DOHH2 (cell line): ENCODE measurements at regions not wholly inside any gene's neighbourhood (a gene's known extent, or its start where the extent isn't known, plus 50 kb on each side); places are given as distances from the start of the nearest gene placed in this dataset.

ENCODE experiments used
- H3F3A ChIP-seq: fragments of 200-600 bp; sonication (generic), shearing (Covaris generic); 2 replicates; pipeline ENCODE4 v1.6.0; 2016; ENCODE audit warnings: antibody characterized with exemption, mild to moderate bottlenecking; ENCODE audit not compliant: control insufficient read depth, insufficient read depth
- H3K27ac ChIP-seq: fragments of 200-600 bp; sonication (generic); 2 replicates; pipeline ENCODE4 v1.5.1; 2014; ENCODE audit warnings: low read depth, mild to moderate bottlenecking, low read length, moderate library complexity
- H3K27me3 ChIP-seq: fragments of 200-600 bp; sonication (generic); 2 replicates; pipeline ENCODE4 v1.6.1; 2014; ENCODE audit warnings: mild to moderate bottlenecking, low read length, mixed read lengths; ENCODE audit not compliant: control insufficient read depth
- H3K36me3 ChIP-seq: fragments of 200-600 bp; sonication (generic); 2 replicates; pipeline ENCODE4 v1.6.1; 2014; ENCODE audit warnings: mild to moderate bottlenecking, low read length, moderate library complexity, mixed read lengths; ENCODE audit not compliant: control insufficient read depth
- H3K4me1 ChIP-seq: fragments of 200-600 bp; sonication (generic); 2 replicates; pipeline ENCODE4 v1.6.1; 2014; ENCODE audit warnings: mild to moderate bottlenecking, low read length, mixed read lengths; ENCODE audit not compliant: control insufficient read depth
- H3K4me2 ChIP-seq: fragments of 200-600 bp; sonication (generic); 2 replicates; pipeline ENCODE4 v1.6.0; 2014; ENCODE audit warnings: mild to moderate bottlenecking, low read length, moderate library complexity
- H3K4me3 ChIP-seq: fragments of 200-600 bp; sonication (generic); 2 replicates; pipeline ENCODE4 v1.5.1; 2014; ENCODE audit warnings: mild to moderate bottlenecking, low read length, mixed read lengths
- H3K79me2 ChIP-seq: fragments of 200-600 bp; sonication (generic); 2 replicates; pipeline ENCODE4 v1.6.1; 2014; ENCODE audit warnings: mild to moderate bottlenecking, low read length, mixed read lengths; ENCODE audit not compliant: control insufficient read depth
- H3K9me2 ChIP-seq: fragments of 200-600 bp; sonication (generic); replicated peaks from 2 replicates; pipeline ENCODE4 v1.6.1; 2014; ENCODE audit warnings: mild to moderate bottlenecking, low read length, mixed read lengths; ENCODE audit not compliant: control insufficient read depth
- H3K9me3 ChIP-seq: fragments of 200-600 bp; sonication (generic); 2 replicates; pipeline ENCODE4 v1.6.1; 2014; ENCODE audit warnings: antibody characterized with exemption, low read length, mixed read lengths; ENCODE audit not compliant: control insufficient read depth, insufficient read depth
- H4K20me1 ChIP-seq: fragments of 200-600 bp; sonication (generic); 2 replicates; pipeline ENCODE4 v1.6.0; 2014; ENCODE audit warnings: low read depth, mild to moderate bottlenecking, antibody characterized with exemption, low read length, moderate library complexity; ENCODE audit not compliant: control insufficient read depth, insufficient read depth
- CTCF ChIP-seq: fragments of 200-600 bp; sonication (generic); IDR thresholded peaks from one replicate; pipeline ENCODE4 v1.5.1; 2014; ENCODE audit warnings: antibody characterized with exemption, mild to moderate bottlenecking, low read depth, low read length; ENCODE audit not compliant: poor library complexity, severe bottlenecking
- EZH2phosphoT487 ChIP-seq: fragments of 200-600 bp; sonication (generic); IDR thresholded peaks from 2 replicates; pipeline ENCODE4 v1.6.1; 2017; ENCODE audit warnings: borderline replicate concordance, mild to moderate bottlenecking, antibody characterized with exemption, low read length, moderate library complexity, mixed read lengths

- Histone ChIP-seq H3K4me2 (no peak overlapping the region), H3K4me3 (no peak overlapping the region), H3K9me2 (no peaks in the 10 kb centered on the region), H3K27me3 (no peaks in the 10 kb centered on the region), H4K20me1 (no peaks in the 10 kb centered on the region), H3K79me2 (no peaks in the 10 kb centered on the region), H3K9me3 (no peaks in the 10 kb centered on the region), H3K4me1 (no peaks in the 10 kb centered on the region), H3K27ac (no peak overlapping the region), H3K36me3 (no peaks in the 10 kb centered on the region), H3F3A (no peaks in the 10 kb centered on the region)
- no peak for TF ChIP-seq EZH2phosphoT487
- TF ChIP-seq CTCF = no peak
Measured at GRCh38 chr4:132297346-132297745, 851.7 kb upstream of the PCDH10 start.

- Histone ChIP-seq H3K4me3 (no peak overlapping the region), H3K27me3 (no peaks in the 10 kb centered on the region), H3F3A (no peaks in the 10 kb centered on the region), H3K9me2 (no peaks in the 10 kb centered on the region), H4K20me1 (no peaks in the 10 kb centered on the region), H3K9me3 (no peaks in the 10 kb centered on the region), H3K4me2 (no peak overlapping the region), H3K27ac (no peak overlapping the region), H3K79me2 (no peaks in the 10 kb centered on the region), H3K36me3 (no peaks in the 10 kb centered on the region), H3K4me1 (no peaks in the 10 kb centered on the region)
- no peak for TF ChIP-seq CTCF
- no peak for TF ChIP-seq EZH2phosphoT487
Measured at GRCh38 chr4:132299841-132300240, 849.3 kb upstream of the PCDH10 start.

- Histone ChIP-seq H3K4me1 (no peaks in the 10 kb centered on the region), H3F3A (no peaks in the 10 kb centered on the region), H3K4me3 (no peak overlapping the region), H3K4me2 (no peak overlapping the region), H3K9me3 (no peaks in the 10 kb centered on the region), H3K36me3 (no peaks in the 10 kb centered on the region), H3K79me2 (no peaks in the 10 kb centered on the region), H4K20me1 (no peaks in the 10 kb centered on the region), H3K9me2 (no peaks in the 10 kb centered on the region), H3K27ac (no peak overlapping the region), H3K27me3 (no peaks in the 10 kb centered on the region)
- TF ChIP-seq EZH2phosphoT487 (no peak), CTCF (no peak)
Measured at GRCh38 chr4:132312521-132312920, 836.6 kb upstream of the PCDH10 start.

GRCh38 chr4:132313852-132314251 is 835.2 kb upstream of the PCDH10 start:
- H3K27ac ChIP-seq = no peak overlapping the region
- H3K4me1 ChIP-seq = no peaks in the 10 kb centered on the region
- H3K27me3 ChIP-seq = no peaks in the 10 kb centered on the region
- H3K36me3 ChIP-seq = no peaks in the 10 kb centered on the region
- H3K4me2 ChIP-seq = no peak overlapping the region
- H3F3A ChIP-seq = no peaks in the 10 kb centered on the region
- no peak for TF ChIP-seq CTCF
- H3K9me2 ChIP-seq = no peaks in the 10 kb centered on the region
- no peaks in the 10 kb centered on the region for H3K9me3 ChIP-seq
- no peak overlapping the region for H3K4me3 ChIP-seq
- H4K20me1 ChIP-seq = no peaks in the 10 kb centered on the region
- no peaks in the 10 kb centered on the region for H3K79me2 ChIP-seq
